HG03469 (cell line): ENCODE measurements at regions not wholly inside any gene's neighbourhood (a gene's known extent, or its start where the extent isn't known, plus 50 kb on each side); places are given as distances from the start of the nearest gene placed in this dataset.
"Not testable (repeated sequence)": the region's sequence is repeated elsewhere in the genome, so short reads cannot be mapped to it uniquely, and the experiment has no call there.

Experiments used
- ATAC-seq: cut with Tn5 transposase; IDR thresholded peaks from one replicate; pipeline ENCODE4 v1.9.1; 2021; ENCODE audit warnings: mild to moderate bottlenecking, moderate library complexity, moderate number of reproducible peaks; ENCODE audit not compliant: unreplicated experiment

- ATAC-seq = no peak
Observed at GRCh38 chr2:195367809-195368208, 289.2 kb upstream of the SLC39A10 start.

GRCh38 chr2:195364015-195364965 is 292.7 kb upstream of the SLC39A10 start:
- no peak for ATAC-seq

GRCh38 chr2:195363496-195363895 is 293.5 kb upstream of the SLC39A10 start:
- ATAC-seq = no peak

- no peak for ATAC-seq
Observed at GRCh38 chr2:195360242-195360641, 296.8 kb upstream of the SLC39A10 start.

GRCh38 chr2:195359043-195359735 is 297.8 kb upstream of the SLC39A10 start:
- no peak for ATAC-seq

- no peak for ATAC-seq
Observed at GRCh38 chr2:195356920-195357440, 300.0 kb upstream of the SLC39A10 start.

- ATAC-seq = no peak
Observed at GRCh38 chr2:195356026-195356425, 301.0 kb upstream of the SLC39A10 start.

GRCh38 chr2:195352581-195352980 is 304.4 kb upstream of the SLC39A10 start:
- no peak for ATAC-seq

- no peak for ATAC-seq
Observed at GRCh38 chr2:195343942-195344530, 313.0 kb upstream of the SLC39A10 start.

- peak; percentile 55 for ATAC-seq
Observed at GRCh38 chr2:195343540-195343939, 313.5 kb upstream of the SLC39A10 start.

- ATAC-seq = no peak
Observed at GRCh38 chr2:195342061-195342460, 315.0 kb upstream of the SLC39A10 start.

GRCh38 chr2:195338856-195339255 is 318.2 kb upstream of the SLC39A10 start:
- no peak for ATAC-seq

GRCh38 chr2:195337597-195337996 is 319.4 kb upstream of the SLC39A10 start:
- ATAC-seq = no peak

GRCh38 chr2:195333869-195334268 is 323.2 kb upstream of the SLC39A10 start:
- no peak for ATAC-seq

GRCh38 chr2:195331966-195332365 is 325.1 kb upstream of the SLC39A10 start:
- ATAC-seq = no peak

GRCh38 chr2:195331129-195331528 is 325.9 kb upstream of the SLC39A10 start:
- ATAC-seq = no peak

- no peak for ATAC-seq
Observed at GRCh38 chr2:195330513-195330956, 326.5 kb upstream of the SLC39A10 start.

- not testable (repeated sequence) for ATAC-seq
Observed at GRCh38 chr2:195329784-195330183, 327.2 kb upstream of the SLC39A10 start.

GRCh38 chr2:195326537-195326936 is 330.5 kb upstream of the SLC39A10 start:
- ATAC-seq = no peak

GRCh38 chr2:195322324-195322723 is 334.7 kb upstream of the SLC39A10 start:
- no peak for ATAC-seq

GRCh38 chr2:195320413-195320973 is 336.5 kb upstream of the SLC39A10 start:
- peak; percentile 75 for ATAC-seq
